ENCODE measurements at regions not wholly inside any gene's neighbourhood (a gene's known extent, or its start where the extent isn't known, plus 50 kb on each side); places are given as distances from the start of the nearest gene placed in this dataset.

- no peaks in the 10 kb centered on the region for H3K4me1 Mint-ChIP-seq
- TF ChIP-seq CTCF (conservative IDR thresholded peaks at IDR 0.05) = peak; percentile 43
Observed at GRCh38 chr2:201558665-201559064, 84.6 kb downstream of the TMEM237 start.

More at GRCh38 chr2:201558665-201559064, 84.6 kb downstream of the TMEM237 start:
- Histone ChIP-seq H4K20me1 (ENCODE audit: control insufficient read depth, insufficient read depth, insufficient read length) (no peaks in the 10 kb centered on the region), H2BK15ac (ENCODE audit: low read depth, low read length) (no peak overlapping the region), H2AFZ (ENCODE audit: low read length) (no peak overlapping the region), H2BK20ac (ENCODE audit: low read depth, low read length, poor library complexity, severe bottlenecking) (no peak overlapping the region), H3K27me3 (ENCODE audit: insufficient read depth, low read length) (no peaks in the 10 kb centered on the region), H3T11ph (ENCODE audit: low read length) (no peak overlapping the region), H3K18ac (ENCODE audit: insufficient read length, low read depth, low read length) (no peak overlapping the region), H4K91ac (ENCODE audit: insufficient read length, low read depth, low read length) (no peak overlapping the region), H3K4me1 (ENCODE audit: insufficient read depth, low read length) (no peaks in the 10 kb centered on the region), H3K79me1 (ENCODE audit: insufficient read depth, low read depth, low read length, poor library complexity, severe bottlenecking) (no peaks in the 10 kb centered on the region), H4K5ac (ENCODE audit: insufficient read length, low read depth, low read length) (no peak overlapping the region), H3K23ac (ENCODE audit: insufficient read length, low read depth, low read length) (no peak overlapping the region), H3K9ac (ENCODE audit: extremely low read depth, insufficient read length, low read length) (no peak overlapping the region), H2BK5ac (ENCODE audit: insufficient read length, low read length) (no peak overlapping the region), H3K4ac (ENCODE audit: low read depth, low read length) (no peak overlapping the region), H3K14ac (ENCODE audit: insufficient read depth, low read length) (no peak overlapping the region), H3K4me2 (ENCODE audit: insufficient read depth, insufficient read length, low read length) (no peak overlapping the region), H2AK5ac (ENCODE audit: insufficient read length, low read length) (no peak overlapping the region), H4K8ac (replicated peaks; ENCODE audit: insufficient read length, low read depth, low read length) (no peak overlapping the region), H3K9me3 (ENCODE audit: control insufficient read depth, low read depth, low read length) (no peaks in the 10 kb centered on the region), H3K56ac (ENCODE audit: insufficient read length, low read depth, low read length) (no peak overlapping the region), H3K27ac (ENCODE audit: insufficient read length, low read depth, low read length) (no peak overlapping the region), H3K23me2 (ENCODE audit: insufficient read length, low read depth, low read length, poor library complexity, severe bottlenecking) (no peaks in the 10 kb centered on the region), H3K79me2 (ENCODE audit: insufficient read depth, low read length) (no peaks in the 10 kb centered on the region), H2BK120ac (ENCODE audit: low read depth, low read length, poor library complexity, severe bottlenecking) (no peak overlapping the region), H2BK12ac (ENCODE audit: insufficient read length, low read depth, low read length) (no peak overlapping the region)
- Mint-ChIP-seq H3K9me3 (peaks cover 2 to 9% of the 10 kb centered on the region in 2 experiments; a peak in 3 of 5 replicates), H3K36me3 (ENCODE audit: insufficient read depth in 1 of 3, low read depth in 3 of 3) (peaks cover 0 to 3% (median 0%) of the 10 kb centered on the region in 3 experiments; a peak in 3 of 7 replicates), H3K27ac (no peak overlapping the region), H3K27me3 (ENCODE audit: low read depth) (no peaks in the 10 kb centered on the region), H3K4me3 (no peak overlapping the region)
- peak; percentile 43 for DNase-seq
- no CpG with 5 or more reads among the region's 5 CpGs for WGBS (ENCODE audit: extremely low coverage, insufficient read length, low lambda C conversion rate)
